ENCODE measurements at regions not wholly inside any gene's neighbourhood (a gene's known extent, or its start where the extent isn't known, plus 50 kb on each side); places are given as distances from the start of the nearest gene placed in this dataset.

DNA sequence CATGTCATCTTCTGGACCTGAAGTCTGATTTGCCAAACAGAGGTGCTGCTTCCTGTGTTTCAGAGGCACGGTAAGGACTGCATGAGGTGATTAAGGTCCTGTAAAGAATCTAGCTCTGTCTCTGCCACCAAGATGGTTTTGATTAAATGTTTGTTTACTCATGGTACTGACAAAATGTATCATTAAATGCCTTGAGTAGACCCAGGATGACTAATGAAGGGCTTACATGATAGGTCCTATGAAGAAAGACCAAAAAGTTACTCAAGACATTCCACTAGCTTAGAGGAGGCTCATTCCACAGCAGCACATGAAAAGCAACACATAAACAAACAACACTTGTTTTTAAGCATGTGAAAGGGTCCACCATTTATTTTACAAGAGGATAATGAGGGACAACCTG lies 100.9 kb downstream of the BOD1 start:
- POLR2A ChIA-PET (ENCODE audit: unreplicated experiment), result no interaction called here
- TF ChIP-seq FOS (IDR thresholded peaks at IDR 0.05; ENCODE audit: low read depth, low read length), result 0 out of 2 replicates have a peak, but pooled peaks have one; percentile 28
- peak; percentile 16; the same call in 1 of the 2 replicates for TF ChIP-seq BHLHE40 (IDR thresholded peaks at IDR 0.05; ENCODE audit: low read depth, low read length)
- TF ChIP-seq CEBPB (IDR thresholded peaks at IDR 0.05; ENCODE audit: low read depth, low read length), result peak; percentile 73
- TF ChIP-seq POLR2A (IDR thresholded peaks at IDR 0.05; ENCODE audit: low read depth, low read length), result no peak
- no peak for TF ChIP-seq RCOR1 (IDR thresholded peaks at IDR 0.05; ENCODE audit: insufficient replicate concordance, low read length)

More for the DNA sequence above, 100.9 kb downstream of the BOD1 start:
- peak overlapping the region; percentile 84 for H2BK120ac ChIP-seq (ENCODE audit: low read depth, low read length)
- intact Hi-C loops (cut with micrococcal nuclease), result no loop called here
- ATAC-seq (ENCODE audit: low read depth) (peak; percentile 84), DNase-seq (peak; percentile 76)
- peak overlapping the region; percentile 66; the same call in 1 of the 2 replicates for H3K18ac ChIP-seq (ENCODE audit: low read depth, low read length)
- no peaks in the 10 kb centered on the region for H3K36me3 ChIP-seq (ENCODE audit: control insufficient read depth, insufficient read depth, low read length)
- H3K79me1 ChIP-seq (ENCODE audit: low read depth in 1 of 2, low read length in 2 of 2), result no peaks in the 10 kb centered on the region
- no peaks in the 10 kb centered on the region for H4K20me1 ChIP-seq (ENCODE audit: insufficient read depth, low read length)
- H2AK5ac ChIP-seq (ENCODE audit: low read depth, low read length), result peak overlapping the region; percentile 56; the same call in 1 of the 2 replicates
- H3K14ac ChIP-seq (replicated peaks; ENCODE audit: low read depth, low read length), result no peak overlapping the region
- H4K5ac ChIP-seq (ENCODE audit: low read depth, low read length), result peak overlapping the region; percentile 80; the same call in 1 of the 2 replicates
- peak overlapping the region; percentile 73 for H2BK5ac ChIP-seq (ENCODE audit: low read depth, low read length, poor library complexity, severe bottlenecking)
- no TSS peak for BruUV-seq (replicated peaks)
- H3K27ac ChIP-seq (ENCODE audit: insufficient read depth, low read length), result no peak overlapping the region
- no peak overlapping the region for H2AK9ac ChIP-seq (replicated peaks; ENCODE audit: low read depth, low read length, poor library complexity)
- H3K4me1 ChIP-seq (ENCODE audit: control insufficient read depth, insufficient read depth, low read length), result peaks cover 8% of the 10 kb centered on the region; the same call in 1 of the 2 replicates
- H3K4me3 ChIP-seq (ENCODE audit: insufficient read depth, low read depth, low read length), result no peak overlapping the region
- peak overlapping the region; percentile 49; the same call in 1 of the 2 replicates for H3K4ac ChIP-seq (ENCODE audit: low read depth, low read length)
- CTCF ChIA-PET, result interaction anchor here (0.7 to 1.2 kb wide), 2 partner anchors 10 to 762 kb away, joined by 3 to 4 read pairs; no protein-coding TSS in a partner anchor
- peak overlapping the region; percentile 81 for H2BK20ac ChIP-seq (ENCODE audit: low read depth, low read length)
- H4K91ac ChIP-seq (ENCODE audit: insufficient read depth, low read depth, low read length), result no peak overlapping the region
- no peak overlapping the region for H3K9ac ChIP-seq (ENCODE audit: low read depth, low read length)
- no peak overlapping the region for H3K4me2 ChIP-seq (ENCODE audit: low read depth, low read length)
- no peaks in the 10 kb centered on the region for H3K27me3 ChIP-seq (ENCODE audit: control insufficient read depth, insufficient read depth, low read length)
- H3K9me3 ChIP-seq (ENCODE audit: control insufficient read depth, insufficient read depth, low read length), result no peaks in the 10 kb centered on the region
- H3K56ac ChIP-seq (ENCODE audit: extremely low read depth, insufficient read depth, low read length), result no peak overlapping the region
- H2BK15ac ChIP-seq (ENCODE audit: low read depth, low read length), result no peak overlapping the region; the same call in 2 of the 3 replicates
- no CpG with 5 or more reads among the region's 1 CpG for WGBS, 2 experiments (ENCODE audit: extremely low coverage in 2 of 2, insufficient read length in 1 of 2)
- peak overlapping the region in 1 of 2 experiments; percentile 79; a peak in 2 of 4 replicates for H4K8ac ChIP-seq (ENCODE audit: low read depth in 2 of 2, low read length in 2 of 2)
- dilution Hi-C loops (cut with HindIII; ENCODE audit: low sequenced_read_pairs, unreplicated experiment), result no loop called here
- in situ Hi-C loops (cut with MboI; ENCODE audit: low sequenced_read_pairs), result no loop called here
- no peak overlapping the region for H2AFZ ChIP-seq (replicated peaks; ENCODE audit: low read length, poor library complexity)
- H3K23ac ChIP-seq (ENCODE audit: low read depth, low read length), result no peak overlapping the region
- H3K9me1 ChIP-seq (ENCODE audit: insufficient read depth, low read length), result peaks cover 9% of the 10 kb centered on the region
